Fibroblast of pulmonary artery (primary cell): ENCODE measurements at regions not wholly inside any gene's neighbourhood (a gene's known extent, or its start where the extent isn't known, plus 50 kb on each side); places are given as distances from the start of the nearest gene placed in this dataset.

Experiments used
- DNase-seq: peaks from one replicate; pipeline ENCODE4 v3.0.0-alpha.2; 2010; ENCODE audit warnings: low read depth
- H3K4me3 ChIP-seq: replicated peaks from 2 replicates; pipeline ENCODE4 v1.5.1; 2011; ENCODE audit warnings: low read depth, mild to moderate bottlenecking, control low read depth, low read length, moderate library complexity
- TF ChIP-seq, protein P1 (sequence below): IDR thresholded peaks from 2 replicates; pipeline ENCODE4 v1.5.1; 2011; ENCODE audit warnings: mild to moderate bottlenecking, control low read depth, low read length, inconsistent platforms; ENCODE audit errors: missing control alignments

DNA sequence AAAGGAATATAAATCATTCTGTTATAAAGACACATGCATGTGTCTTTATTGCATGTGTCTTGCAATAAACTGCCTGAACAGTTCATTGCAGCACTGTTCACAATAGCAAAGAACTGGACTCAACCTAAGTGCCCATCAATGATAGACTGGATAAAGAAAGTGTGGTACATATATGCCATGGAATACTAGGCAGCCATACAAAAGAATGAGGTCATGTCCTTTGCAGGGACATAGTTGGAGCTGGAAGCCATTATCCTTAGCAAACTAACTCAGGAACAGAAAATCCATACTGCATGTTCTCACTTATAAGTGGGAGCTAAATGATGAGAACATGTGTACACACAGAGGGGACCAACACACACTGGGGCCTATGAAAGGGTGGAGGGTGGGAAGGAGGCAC lies 63.7 kb upstream of the CHD1 start:
- no peak overlapping the region for H3K4me3 ChIP-seq
- TF ChIP-seq, protein P1, sequence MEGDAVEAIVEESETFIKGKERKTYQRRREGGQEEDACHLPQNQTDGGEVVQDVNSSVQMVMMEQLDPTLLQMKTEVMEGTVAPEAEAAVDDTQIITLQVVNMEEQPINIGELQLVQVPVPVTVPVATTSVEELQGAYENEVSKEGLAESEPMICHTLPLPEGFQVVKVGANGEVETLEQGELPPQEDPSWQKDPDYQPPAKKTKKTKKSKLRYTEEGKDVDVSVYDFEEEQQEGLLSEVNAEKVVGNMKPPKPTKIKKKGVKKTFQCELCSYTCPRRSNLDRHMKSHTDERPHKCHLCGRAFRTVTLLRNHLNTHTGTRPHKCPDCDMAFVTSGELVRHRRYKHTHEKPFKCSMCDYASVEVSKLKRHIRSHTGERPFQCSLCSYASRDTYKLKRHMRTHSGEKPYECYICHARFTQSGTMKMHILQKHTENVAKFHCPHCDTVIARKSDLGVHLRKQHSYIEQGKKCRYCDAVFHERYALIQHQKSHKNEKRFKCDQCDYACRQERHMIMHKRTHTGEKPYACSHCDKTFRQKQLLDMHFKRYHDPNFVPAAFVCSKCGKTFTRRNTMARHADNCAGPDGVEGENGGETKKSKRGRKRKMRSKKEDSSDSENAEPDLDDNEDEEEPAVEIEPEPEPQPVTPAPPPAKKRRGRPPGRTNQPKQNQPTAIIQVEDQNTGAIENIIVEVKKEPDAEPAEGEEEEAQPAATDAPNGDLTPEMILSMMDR, result no peak
- DNase-seq, result no peak

DNA sequence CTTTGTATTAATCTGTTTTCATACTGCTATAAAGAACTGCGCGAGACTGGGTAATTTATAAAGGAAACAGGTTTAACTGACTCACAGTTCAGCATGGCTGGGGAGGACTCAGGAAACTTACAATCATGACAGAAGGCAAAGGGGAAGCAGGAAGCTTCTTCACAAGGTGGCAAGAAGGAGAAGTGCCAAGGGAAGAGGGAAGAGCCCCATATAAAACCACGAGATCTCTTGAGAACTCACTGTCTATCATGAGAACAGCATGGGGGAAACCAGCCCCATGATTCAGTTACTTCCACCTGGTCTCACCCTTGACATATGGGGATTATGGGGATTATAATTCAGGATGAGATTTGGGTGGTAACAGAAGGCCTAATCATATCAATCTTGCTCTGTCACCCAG lies 60.9 kb upstream of the CHD1 start:
- DNase-seq, result no peak
- TF ChIP-seq, protein P1, result no peak
- no peak overlapping the region for H3K4me3 ChIP-seq

DNA sequence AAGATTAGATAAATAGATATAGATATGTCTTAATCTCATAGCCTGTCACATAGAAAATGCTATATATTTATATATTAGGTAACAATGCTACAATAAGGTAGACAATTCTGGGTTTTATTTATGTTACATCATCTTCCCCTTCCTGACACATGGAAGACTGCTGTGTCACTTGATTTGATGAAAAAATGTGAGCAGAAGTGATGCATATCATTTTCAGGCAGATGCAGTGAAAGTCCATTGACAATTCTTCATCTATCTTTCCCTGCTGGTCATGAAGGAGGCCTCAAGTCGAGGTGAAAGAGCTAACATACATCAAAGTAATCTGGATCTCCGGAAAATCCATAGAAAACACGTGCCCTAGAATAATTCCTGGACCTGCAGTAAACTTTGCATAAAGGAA lies 57.8 kb upstream of the CHD1 start:
- no peak overlapping the region for H3K4me3 ChIP-seq
- TF ChIP-seq, protein P1, result no peak
- no peak for DNase-seq

DNA sequence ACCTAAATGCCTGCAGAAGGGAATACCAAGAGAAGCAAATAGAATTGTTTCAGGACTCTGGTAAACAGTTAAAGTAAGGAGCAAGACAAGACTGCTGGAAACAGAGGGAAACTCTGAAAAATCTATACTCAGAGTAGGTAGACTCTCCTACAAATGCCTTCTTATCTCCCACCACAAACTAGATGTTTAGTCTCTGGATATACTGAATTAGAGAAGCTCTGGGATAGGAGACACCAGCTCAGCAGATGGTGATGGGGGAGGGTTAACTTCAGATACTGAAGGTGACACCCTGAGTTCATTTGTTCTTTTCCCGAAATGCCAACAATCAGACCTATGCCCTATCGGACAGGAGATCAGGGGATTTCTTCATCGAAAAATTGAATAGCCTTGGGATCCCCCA lies 54.1 kb upstream of the CHD1 start:
- TF ChIP-seq, protein P1, result no peak
- DNase-seq, result no peak

More for the DNA sequence above, 54.1 kb upstream of the CHD1 start:
- no peak overlapping the region for H3K4me3 ChIP-seq
